T-helper 1 cell treated with Interleukin-12 subunit alpha and Interleukin-12 subunit beta and Interleukin-4 antibody, amounts not matched to agents 30 μg/mL and 1 μg/mL, for 36 hours (primary cell): ENCODE measurements at regions not wholly inside any gene's neighbourhood (a gene's known extent, or its start where the extent isn't known, plus 50 kb on each side); places are given as distances from the start of the nearest gene placed in this dataset.

Experiments used
- H3K27ac Mint-ChIP-seq: one replicate; pipeline ENCODE4 v1.8.0; 2021; ENCODE audit warnings: mild to moderate bottlenecking, mixed read lengths
- H3K27me3 Mint-ChIP-seq: one replicate; pipeline ENCODE4 v1.8.0; 2021; ENCODE audit warnings: low read depth, mixed read lengths
- H3K36me3 Mint-ChIP-seq: one replicate; pipeline ENCODE4 v1.8.0; 2021; ENCODE audit warnings: low read depth, mixed read lengths
- H3K4me1 Mint-ChIP-seq: one replicate; pipeline ENCODE4 v1.8.0; 2021; ENCODE audit warnings: low read depth, mixed read lengths
- H3K4me3 Mint-ChIP-seq: one replicate; pipeline ENCODE4 v1.8.0; 2021; ENCODE audit warnings: mild to moderate bottlenecking, moderate library complexity, mixed read lengths
- H3K9me3 Mint-ChIP-seq: one replicate; pipeline ENCODE4 v1.8.0; 2021; ENCODE audit warnings: mixed read lengths

GRCh38 chr1:221794935-221795334, 53.0 kb upstream of the DUSP10 start:
- peaks cover 20% of the 10 kb centered on the region for H3K9me3 Mint-ChIP-seq
- peaks cover 3% of the 10 kb centered on the region for H3K27me3 Mint-ChIP-seq
- no peak overlapping the region for H3K4me3 Mint-ChIP-seq
- peaks cover 29% of the 10 kb centered on the region for H3K4me1 Mint-ChIP-seq
- peaks cover 13% of the 10 kb centered on the region for H3K36me3 Mint-ChIP-seq
- H3K27ac Mint-ChIP-seq = peak overlapping the region; percentile 91

GRCh38 chr1:221794079-221794670, 52.3 kb upstream of the DUSP10 start:
- Mint-ChIP-seq H3K4me3 (peak overlapping the region; percentile 49), H3K4me1 (peaks cover 29% of the 10 kb centered on the region)

GRCh38 chr1:221793439-221794078, 51.7 kb upstream of the DUSP10 start:
- Mint-ChIP-seq H3K27ac (peak overlapping the region; percentile 91), H3K27me3 (no peaks in the 10 kb centered on the region), H3K4me3 (peak overlapping the region; percentile 49), H3K4me1 (peaks cover 29% of the 10 kb centered on the region), H3K9me3 (peaks cover 12% of the 10 kb centered on the region), H3K36me3 (peaks cover 6% of the 10 kb centered on the region)

More at GRCh38 chr1:221794079-221794670, 52.3 kb upstream of the DUSP10 start:
- H3K36me3 Mint-ChIP-seq = peaks cover 7% of the 10 kb centered on the region
- H3K27me3 Mint-ChIP-seq = no peaks in the 10 kb centered on the region
- peak overlapping the region; percentile 91 for H3K27ac Mint-ChIP-seq
- H3K9me3 Mint-ChIP-seq = peaks cover 13% of the 10 kb centered on the region

- H3K9me3 Mint-ChIP-seq = peaks cover 8% of the 10 kb centered on the region
- peaks cover 2% of the 10 kb centered on the region for H3K27me3 Mint-ChIP-seq
- peaks cover 30% of the 10 kb centered on the region for H3K4me1 Mint-ChIP-seq
- no peak overlapping the region for H3K4me3 Mint-ChIP-seq
- peaks cover 8% of the 10 kb centered on the region for H3K36me3 Mint-ChIP-seq
- no peak overlapping the region for H3K27ac Mint-ChIP-seq
Observed at GRCh38 chr1:221791846-221792245, 50.0 kb upstream of the DUSP10 start.
